GM23338 (cell line): ENCODE measurements at regions not wholly inside any gene's neighbourhood (a gene's known extent, or its start where the extent isn't known, plus 50 kb on each side); places are given as distances from the start of the nearest gene placed in this dataset.

ENCODE experiments used
- ATAC-seq: fragments of 200-7000 bp; cut with Tn5 transposase; 3 replicates; pipeline ENCODE4 v1.9.1; 2020
- DNase-seq: peaks from one replicate; pipeline ENCODE4 v3.0.0-alpha.2; 2015; ENCODE audit warnings: low spot score
- H2AFZ ChIP-seq: fragments of 200-600 bp; sonication (generic); 2 replicates; pipeline ENCODE4 v1.8.0; 2016; ENCODE audit warnings: antibody characterized with exemption, mild to moderate bottlenecking, moderate library complexity
- H3F3A ChIP-seq: fragments of 200-600 bp; sonication (generic); replicated peaks from 2 replicates; pipeline ENCODE4 v1.8.0; 2017; ENCODE audit warnings: antibody characterized with exemption, mixed run types, low read depth
- H3K27ac ChIP-seq: fragments of 200-600 bp; sonication (generic); 2 replicates; pipeline ENCODE4 v1.6.1; 2016; ENCODE audit warnings: low read depth
- H3K27me3 ChIP-seq: fragments of 200-600 bp; sonication (generic); 2 replicates; pipeline ENCODE4 v1.8.0; 2016; ENCODE audit warnings: mild to moderate bottlenecking, mixed run types, moderate library complexity; ENCODE audit not compliant: insufficient read depth
- H3K36me3 ChIP-seq: fragments of 200-600 bp; sonication (generic); 2 replicates; pipeline ENCODE4 v1.8.0; 2016; ENCODE audit warnings: mild to moderate bottlenecking; ENCODE audit not compliant: insufficient read depth
- H3K4me1 ChIP-seq: fragments of 200-600 bp; sonication (generic); 2 replicates; pipeline ENCODE4 v1.8.0; 2016; ENCODE audit warnings: mild to moderate bottlenecking, moderate library complexity; ENCODE audit not compliant: insufficient read depth
- H3K4me2 ChIP-seq: fragments of 200-600 bp; sonication (generic); 2 replicates; pipeline ENCODE4 v1.7.1; 2017; ENCODE audit warnings: mixed run types
- H3K4me3 ChIP-seq: fragments of 200-600 bp; sonication (generic); 2 replicates; pipeline ENCODE4 v1.6.1; 2016; ENCODE audit warnings: mixed run types
- H3K79me2 ChIP-seq: fragments of 200-600 bp; sonication (generic); replicated peaks from 2 replicates; pipeline ENCODE4 v1.8.0; 2017; ENCODE audit warnings: mild to moderate bottlenecking; ENCODE audit not compliant: insufficient read depth
- H3K9me2 ChIP-seq: fragments of 200-600 bp; sonication (generic); 2 replicates; pipeline ENCODE4 v1.8.0; 2017; ENCODE audit not compliant: insufficient read depth
- H4K20me1 ChIP-seq: fragments of 200-600 bp; sonication (generic); replicated peaks from 2 replicates; pipeline ENCODE4 v1.8.0; 2017; ENCODE audit warnings: mild to moderate bottlenecking; ENCODE audit not compliant: insufficient read depth
- H3K27ac Mint-ChIP-seq: 2 replicates; pipeline ENCODE4 v1.8.0; 2020; ENCODE audit warnings: inconsistent platforms, mild to moderate bottlenecking, moderate library complexity, mixed read lengths
- H3K27me3 Mint-ChIP-seq: 3 replicates; pipeline ENCODE4 v1.8.0; 2022; ENCODE audit warnings: low read depth, mild to moderate bottlenecking, moderate library complexity, mixed read lengths, inconsistent platforms; ENCODE audit not compliant: insufficient read depth, poor library complexity
- H3K36me3 Mint-ChIP-seq: 3 replicates; pipeline ENCODE4 v1.8.0; 2021; ENCODE audit warnings: low read depth, mild to moderate bottlenecking, inconsistent platforms, moderate library complexity, mixed read lengths
- H3K4me1 Mint-ChIP-seq: 3 replicates; pipeline ENCODE4 v1.8.0; 2020; ENCODE audit warnings: mild to moderate bottlenecking, inconsistent platforms, mixed read lengths
- H3K4me3 Mint-ChIP-seq: 3 replicates; pipeline ENCODE4 v1.8.0; 2021; ENCODE audit warnings: moderate library complexity, mild to moderate bottlenecking, inconsistent platforms, mixed read lengths
- H3K9me3 Mint-ChIP-seq: 3 replicates; pipeline ENCODE4 v1.8.0; 2020; ENCODE audit warnings: moderate library complexity, mild to moderate bottlenecking, inconsistent platforms, mixed read lengths
- EZH2phosphoT487 ChIP-seq: fragments of 200-600 bp; sonication (generic); IDR thresholded peaks from one replicate; pipeline ENCODE4 v1.8.1; 2018; ENCODE audit warnings: antibody characterized with exemption; ENCODE audit not compliant: unreplicated experiment
- JUNB ChIP-seq: IDR thresholded peaks from one replicate; pipeline ENCODE4 v1.6.1; 2016; ENCODE audit warnings: antibody characterized with exemption; ENCODE audit not compliant: unreplicated experiment
- NANOG ChIP-seq: IDR thresholded peaks from 2 replicates; pipeline ENCODE4 v1.6.1; 2016; ENCODE audit warnings: antibody characterized with exemption, borderline replicate concordance
- POLR2AphosphoS5 ChIP-seq: IDR thresholded peaks from 2 replicates; pipeline ENCODE4 v1.6.1; 2016; ENCODE audit warnings: antibody characterized with exemption, low read depth
- ZNF114 ChIP-seq: fragments of 250-450 bp; sonication (Bioruptor Pico); IDR thresholded peaks from 2 replicates; pipeline ENCODE4 v1.5.0; 2020; ENCODE audit warnings: mild to moderate bottlenecking, moderate library complexity
- ZNF331 ChIP-seq: fragments of 250-450 bp; sonication (Bioruptor Pico); IDR thresholded peaks from 2 replicates; pipeline ENCODE4 v1.5.0; 2020; ENCODE audit warnings: low read depth, mild to moderate bottlenecking, moderate library complexity
- TF ChIP-seq, protein P1 (sequence below): IDR thresholded peaks from 2 replicates; pipeline ENCODE4 v1.6.1; 2016; ENCODE audit warnings: antibody characterized with exemption
- TF ChIP-seq, protein P2 (sequence below): fragments of 250-450 bp; sonication (Bioruptor Pico); IDR thresholded peaks from 2 replicates; pipeline ENCODE4 v1.5.0; 2020; ENCODE audit warnings: mild to moderate bottlenecking, moderate library complexity

DNA sequence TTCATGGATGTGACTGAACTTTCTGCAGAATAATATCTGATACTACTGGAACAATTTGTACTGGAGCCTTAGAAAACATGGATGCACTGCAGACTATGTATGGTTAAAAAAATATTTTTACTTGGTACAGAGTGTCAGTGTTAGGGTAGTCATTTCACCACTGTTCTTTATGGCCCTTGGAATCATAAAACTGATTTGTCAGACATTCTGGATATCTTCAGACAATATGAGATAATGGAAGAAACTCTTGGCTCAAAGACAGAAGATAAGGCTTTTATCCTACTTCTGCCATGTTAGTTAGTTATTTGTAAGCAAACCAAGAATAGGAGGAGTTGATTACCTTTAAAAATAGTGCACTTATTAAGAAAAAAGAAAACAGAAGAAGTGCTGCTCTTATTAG lies 209.4 kb downstream of the LRIG3 start (continued):
- TF ChIP-seq, protein P1, sequence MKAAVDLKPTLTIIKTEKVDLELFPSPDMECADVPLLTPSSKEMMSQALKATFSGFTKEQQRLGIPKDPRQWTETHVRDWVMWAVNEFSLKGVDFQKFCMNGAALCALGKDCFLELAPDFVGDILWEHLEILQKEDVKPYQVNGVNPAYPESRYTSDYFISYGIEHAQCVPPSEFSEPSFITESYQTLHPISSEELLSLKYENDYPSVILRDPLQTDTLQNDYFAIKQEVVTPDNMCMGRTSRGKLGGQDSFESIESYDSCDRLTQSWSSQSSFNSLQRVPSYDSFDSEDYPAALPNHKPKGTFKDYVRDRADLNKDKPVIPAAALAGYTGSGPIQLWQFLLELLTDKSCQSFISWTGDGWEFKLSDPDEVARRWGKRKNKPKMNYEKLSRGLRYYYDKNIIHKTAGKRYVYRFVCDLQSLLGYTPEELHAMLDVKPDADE: no peak
- TF ChIP-seq ZNF114 (CRISPR knock-in tag): no peak
- TF ChIP-seq, protein P2, sequence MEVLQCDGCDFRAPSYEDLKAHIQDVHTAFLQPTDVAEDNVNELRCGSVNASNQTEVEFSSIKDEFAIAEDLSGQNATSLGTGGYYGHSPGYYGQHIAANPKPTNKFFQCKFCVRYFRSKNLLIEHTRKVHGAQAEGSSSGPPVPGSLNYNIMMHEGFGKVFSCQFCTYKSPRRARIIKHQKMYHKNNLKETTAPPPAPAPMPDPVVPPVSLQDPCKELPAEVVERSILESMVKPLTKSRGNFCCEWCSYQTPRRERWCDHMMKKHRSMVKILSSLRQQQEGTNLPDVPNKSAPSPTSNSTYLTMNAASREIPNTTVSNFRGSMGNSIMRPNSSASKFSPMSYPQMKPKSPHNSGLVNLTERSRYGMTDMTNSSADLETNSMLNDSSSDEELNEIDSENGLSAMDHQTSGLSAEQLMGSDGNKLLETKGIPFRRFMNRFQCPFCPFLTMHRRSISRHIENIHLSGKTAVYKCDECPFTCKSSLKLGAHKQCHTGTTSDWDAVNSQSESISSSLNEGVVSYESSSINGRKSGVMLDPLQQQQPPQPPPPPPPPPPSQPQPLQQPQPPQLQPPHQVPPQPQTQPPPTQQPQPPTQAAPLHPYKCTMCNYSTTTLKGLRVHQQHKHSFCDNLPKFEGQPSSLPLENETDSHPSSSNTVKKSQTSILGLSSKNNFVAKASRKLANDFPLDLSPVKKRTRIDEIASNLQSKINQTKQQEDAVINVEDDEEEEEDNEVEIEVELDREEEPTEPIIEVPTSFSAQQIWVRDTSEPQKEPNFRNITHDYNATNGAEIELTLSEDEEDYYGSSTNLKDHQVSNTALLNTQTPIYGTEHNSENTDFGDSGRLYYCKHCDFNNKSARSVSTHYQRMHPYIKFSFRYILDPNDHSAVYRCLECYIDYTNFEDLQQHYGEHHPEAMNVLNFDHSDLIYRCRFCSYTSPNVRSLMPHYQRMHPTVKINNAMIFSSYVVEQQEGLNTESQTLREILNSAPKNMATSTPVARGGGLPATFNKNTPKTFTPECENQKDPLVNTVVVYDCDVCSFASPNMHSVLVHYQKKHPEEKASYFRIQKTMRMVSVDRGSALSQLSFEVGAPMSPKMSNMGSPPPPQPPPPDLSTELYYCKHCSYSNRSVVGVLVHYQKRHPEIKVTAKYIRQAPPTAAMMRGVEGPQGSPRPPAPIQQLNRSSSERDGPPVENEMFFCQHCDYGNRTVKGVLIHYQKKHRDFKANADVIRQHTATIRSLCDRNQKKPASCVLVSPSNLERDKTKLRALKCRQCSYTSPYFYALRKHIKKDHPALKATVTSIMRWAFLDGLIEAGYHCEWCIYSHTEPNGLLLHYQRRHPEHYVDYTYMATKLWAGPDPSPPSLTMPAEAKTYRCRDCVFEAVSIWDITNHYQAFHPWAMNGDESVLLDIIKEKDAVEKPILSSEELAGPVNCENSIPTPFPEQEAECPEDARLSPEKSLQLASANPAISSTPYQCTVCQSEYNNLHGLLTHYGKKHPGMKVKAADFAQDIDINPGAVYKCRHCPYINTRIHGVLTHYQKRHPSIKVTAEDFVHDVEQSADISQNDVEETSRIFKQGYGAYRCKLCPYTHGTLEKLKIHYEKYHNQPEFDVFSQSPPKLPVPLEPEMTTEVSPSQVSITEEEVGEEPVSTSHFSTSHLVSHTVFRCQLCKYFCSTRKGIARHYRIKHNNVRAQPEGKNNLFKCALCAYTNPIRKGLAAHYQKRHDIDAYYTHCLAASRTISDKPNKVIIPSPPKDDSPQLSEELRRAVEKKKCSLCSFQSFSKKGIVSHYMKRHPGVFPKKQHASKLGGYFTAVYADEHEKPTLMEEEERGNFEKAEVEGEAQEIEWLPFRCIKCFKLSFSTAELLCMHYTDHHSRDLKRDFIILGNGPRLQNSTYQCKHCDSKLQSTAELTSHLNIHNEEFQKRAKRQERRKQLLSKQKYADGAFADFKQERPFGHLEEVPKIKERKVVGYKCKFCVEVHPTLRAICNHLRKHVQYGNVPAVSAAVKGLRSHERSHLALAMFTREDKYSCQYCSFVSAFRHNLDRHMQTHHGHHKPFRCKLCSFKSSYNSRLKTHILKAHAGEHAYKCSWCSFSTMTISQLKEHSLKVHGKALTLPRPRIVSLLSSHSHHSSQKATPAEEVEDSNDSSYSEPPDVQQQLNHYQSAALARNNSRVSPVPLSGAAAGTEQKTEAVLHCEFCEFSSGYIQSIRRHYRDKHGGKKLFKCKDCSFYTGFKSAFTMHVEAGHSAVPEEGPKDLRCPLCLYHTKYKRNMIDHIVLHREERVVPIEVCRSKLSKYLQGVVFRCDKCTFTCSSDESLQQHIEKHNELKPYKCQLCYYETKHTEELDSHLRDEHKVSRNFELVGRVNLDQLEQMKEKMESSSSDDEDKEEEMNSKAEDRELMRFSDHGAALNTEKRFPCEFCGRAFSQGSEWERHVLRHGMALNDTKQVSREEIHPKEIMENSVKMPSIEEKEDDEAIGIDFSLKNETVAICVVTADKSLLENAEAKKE (CRISPR knock-in tag): no peak
- no peak for TF ChIP-seq EZH2phosphoT487
- TF ChIP-seq NANOG: no peak
- TF ChIP-seq POLR2AphosphoS5: no peak

DNA sequence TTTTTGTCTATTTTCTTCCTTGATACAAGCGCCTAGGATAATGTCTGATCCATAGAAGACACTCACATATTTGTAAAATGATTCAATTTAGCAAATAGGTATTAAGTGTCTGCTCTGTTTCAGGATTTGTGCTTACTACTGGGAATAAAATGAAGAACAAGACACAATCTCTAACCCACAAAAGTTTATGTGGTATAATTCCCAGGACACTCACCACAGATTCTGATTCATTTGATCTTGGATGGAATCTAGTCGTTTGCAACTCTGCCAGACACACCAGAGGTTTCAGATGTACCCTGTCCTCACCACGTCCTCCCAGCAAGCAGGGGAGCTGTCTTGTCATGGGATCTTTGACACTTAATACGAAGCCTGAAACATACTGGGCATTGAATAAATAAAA lies 208.3 kb downstream of the LRIG3 start:
- peaks cover 33% of the 10 kb centered on the region for H3K36me3 Mint-ChIP-seq
- no peaks in the 10 kb centered on the region for H3F3A ChIP-seq
- no peak overlapping the region for H3K27ac ChIP-seq
- H3K27me3 Mint-ChIP-seq: peaks cover 6% of the 10 kb centered on the region
- H3K4me1 ChIP-seq: peaks cover 14% of the 10 kb centered on the region
- peaks cover 7% of the 10 kb centered on the region; the same call in 1 of the 2 replicates for H3K36me3 ChIP-seq
- peak overlapping the region; percentile 39; the same call in 1 of the 2 replicates for H3K27ac Mint-ChIP-seq
- no peaks in the 10 kb centered on the region for H3K79me2 ChIP-seq
- H2AFZ ChIP-seq: no peak overlapping the region
- no peak overlapping the region for H3K4me3 Mint-ChIP-seq
- peaks cover 17% of the 10 kb centered on the region for H3K4me1 Mint-ChIP-seq
- H3K9me2 ChIP-seq: no peaks in the 10 kb centered on the region
- peak overlapping the region; percentile 35; the same call in 1 of the 2 replicates for H3K4me2 ChIP-seq
- H3K9me3 Mint-ChIP-seq: peaks cover 46% of the 10 kb centered on the region
- H4K20me1 ChIP-seq: no peaks in the 10 kb centered on the region
- ATAC-seq (no peak), DNase-seq (no peak)
- H3K4me3 ChIP-seq: no peak overlapping the region
- H3K27me3 ChIP-seq: no peaks in the 10 kb centered on the region
- TF ChIP-seq JUNB (no peak), POLR2AphosphoS5 (no peak), ZNF114 (CRISPR knock-in tag) (no peak), ZNF331 (no peak)
- TF ChIP-seq, protein P2 (CRISPR knock-in tag): no peak
